ENCODE measurements at regions not wholly inside any gene's neighbourhood (a gene's known extent, or its start where the extent isn't known, plus 50 kb on each side); places are given as distances from the start of the nearest gene placed in this dataset.

GRCh38 chr2:117745537-117745936, 69.0 kb upstream of the DDX18 start:
- no peak for DNase-seq (ENCODE audit: extremely low read depth, low read depth)

DNA sequence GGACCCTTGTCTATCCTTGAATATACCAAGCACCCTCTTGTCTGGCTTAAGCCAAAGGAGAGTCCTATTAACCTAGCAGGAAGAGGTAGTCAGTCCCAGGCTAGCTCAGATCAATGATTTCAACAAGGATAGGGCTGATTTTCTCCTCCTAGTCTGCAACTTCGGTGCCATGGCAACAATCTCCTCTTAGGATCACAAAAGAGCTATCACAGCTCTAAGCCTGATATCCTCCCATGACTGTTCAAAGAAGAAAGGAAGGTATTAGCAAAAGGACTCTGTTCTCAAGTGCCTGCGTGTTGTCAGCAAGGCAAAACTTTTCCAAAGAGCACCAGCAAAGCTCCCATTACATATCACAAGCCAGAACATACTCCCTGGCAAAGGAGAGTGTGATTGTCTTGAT, 58.7 kb upstream of the DDX18 start:
- DNase-seq (ENCODE audit: extremely low read depth, low read depth), result no peak

DNA sequence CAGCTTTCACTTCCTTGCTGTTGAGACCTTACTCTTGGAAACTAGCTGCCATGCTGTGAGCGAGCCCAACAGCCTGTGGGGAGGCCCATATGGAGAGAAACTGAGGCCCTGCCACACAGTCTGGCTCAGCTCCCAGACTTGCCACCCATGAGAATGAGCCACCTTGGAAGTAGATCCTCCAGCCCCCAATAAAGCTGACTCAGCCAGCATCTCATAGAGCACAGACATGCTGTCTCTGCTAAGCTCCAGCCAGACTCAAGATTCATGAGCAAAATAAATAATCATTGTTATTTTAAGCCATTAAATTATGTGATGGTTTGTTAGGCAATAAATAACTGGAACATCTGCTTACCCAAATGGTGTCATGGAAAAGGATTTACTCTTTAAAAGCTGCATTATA, 53.6 kb upstream of the DDX18 start:
- DNase-seq (ENCODE audit: extremely low read depth, low read depth), result no peak

DNA sequence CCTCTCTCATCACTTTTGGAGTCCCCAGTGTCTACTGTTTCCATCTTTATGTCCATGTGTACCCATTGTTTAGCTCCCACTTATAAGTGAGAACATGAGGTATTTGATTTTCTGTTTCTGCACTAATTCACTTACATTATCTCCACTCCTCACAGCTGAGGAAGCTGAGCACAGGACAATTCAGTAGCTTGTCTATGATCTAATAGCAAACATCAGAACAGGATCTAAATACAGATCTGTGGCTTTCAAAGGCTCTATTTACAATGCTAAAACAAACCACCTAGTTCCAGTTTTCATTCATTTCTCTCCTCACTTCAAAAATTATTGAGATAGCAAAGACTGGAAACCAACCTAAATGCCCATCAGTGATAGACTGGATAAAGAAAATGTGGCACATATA, 52.0 kb upstream of the DDX18 start:
- no peak for DNase-seq (ENCODE audit: extremely low read depth, low read depth)

GRCh38 chr2:117763804-117764203, 50.7 kb upstream of the DDX18 start:
- DNase-seq (ENCODE audit: extremely low read depth, low read depth), result no peak

Small RNA genes lying in the stretch of these regions (small RNA-seq; reads per million reads assigned to genes)
- gene AC104408.1 (0 reads per million in 2 experiments), gene RNU7-190P (0 reads per million in 2 experiments)

Data from NCI-H460 (cell line).